MM.1S (cell line): ENCODE measurements at regions not wholly inside any gene's neighbourhood (a gene's known extent, or its start where the extent isn't known, plus 50 kb on each side); places are given as distances from the start of the nearest gene placed in this dataset.

ENCODE experiments used
- DNase-seq: peaks from one replicate; pipeline ENCODE4 v3.0.0-alpha.2; 2015
- H2AFZ ChIP-seq: fragments of 300-600 bp; sonication (generic); 2 replicates; pipeline ENCODE4 v1.6.0; 2016; ENCODE audit warnings: antibody characterized with exemption, low read length
- H3F3A ChIP-seq: fragments of 300-600 bp; sonication (generic); 2 replicates; pipeline ENCODE4 v1.6.1; 2016; ENCODE audit warnings: mild to moderate bottlenecking, antibody characterized with exemption, low read length, moderate library complexity, mixed read lengths; ENCODE audit not compliant: insufficient read depth
- H3K27ac ChIP-seq: fragments of 300-600 bp; sonication (generic); 2 replicates; pipeline ENCODE4 v1.5.1; 2016; ENCODE audit warnings: mild to moderate bottlenecking, low read length
- H3K27me3 ChIP-seq: fragments of 300-600 bp; sonication (generic); replicated peaks from 2 replicates; pipeline ENCODE4 v1.6.0; 2016; ENCODE audit warnings: low read length; ENCODE audit not compliant: insufficient read depth
- H3K36me3 ChIP-seq: fragments of 300-600 bp; sonication (generic); replicated peaks from 2 replicates; pipeline ENCODE4 v1.6.1; 2016; ENCODE audit warnings: mild to moderate bottlenecking, low read length, mixed read lengths; ENCODE audit not compliant: insufficient read depth
- H3K4me1 ChIP-seq: fragments of 300-600 bp; sonication (generic); 2 replicates; pipeline ENCODE4 v1.6.1; 2016; ENCODE audit warnings: low read length, mixed read lengths
- H3K4me2 ChIP-seq: fragments of 300-600 bp; sonication (generic); 2 replicates; pipeline ENCODE4 v1.6.0; 2016; ENCODE audit warnings: low read depth, low read length
- H3K4me3 ChIP-seq: fragments of 300-600 bp; sonication (generic); 2 replicates; pipeline ENCODE4 v1.5.1; 2016; ENCODE audit warnings: low read length, mixed read lengths
- H3K79me2 ChIP-seq: fragments of 300-600 bp; sonication (generic); 2 replicates; pipeline ENCODE4 v1.6.1; 2016; ENCODE audit warnings: mixed run types, low read length, mixed read lengths
- H3K9ac ChIP-seq: fragments of 300-600 bp; sonication (generic); 2 replicates; pipeline ENCODE4 v1.6.1; 2016; ENCODE audit warnings: low read length, mixed read lengths
- H3K9me2 ChIP-seq: fragments of 300-600 bp; sonication (generic); replicated peaks from 2 replicates; pipeline ENCODE4 v1.6.1; 2016; ENCODE audit warnings: mild to moderate bottlenecking, low read length, mixed read lengths; ENCODE audit not compliant: insufficient read depth
- H3K9me3 ChIP-seq: fragments of 300-600 bp; sonication (generic); replicated peaks from 2 replicates; pipeline ENCODE4 v1.6.1; 2016; ENCODE audit warnings: mild to moderate bottlenecking, low read length, mixed read lengths; ENCODE audit not compliant: insufficient read depth
- H4K20me1 ChIP-seq: fragments of 300-600 bp; sonication (generic); 2 replicates; pipeline ENCODE4 v1.6.1; 2016; ENCODE audit warnings: mild to moderate bottlenecking, low read length, moderate library complexity, mixed read lengths; ENCODE audit not compliant: insufficient read depth
- CTCF ChIP-seq: fragments of 300-600 bp; sonication (generic); IDR thresholded peaks from 2 replicates; pipeline ENCODE4 v1.5.1; 2016; ENCODE audit warnings: antibody characterized with exemption, low read length, mixed read lengths
- EZH2 ChIP-seq: fragments of 300-600 bp; sonication (generic); optimal IDR thresholded peaks from 2 replicates; pipeline ENCODE3; 2017; ENCODE audit warnings: low read depth, mild to moderate bottlenecking, antibody characterized with exemption, low read length, mixed read lengths
- EZH2phosphoT487 ChIP-seq: fragments of 300-600 bp; sonication (generic); IDR thresholded peaks from 2 replicates; pipeline ENCODE4 v1.6.1; 2018; ENCODE audit warnings: antibody characterized with exemption, low read length

GRCh38 chr18:42508683-42509296 lies 553.8 kb downstream of the PIK3C3 start:
- Histone ChIP-seq H3K4me3 (no peak overlapping the region), H3K36me3 (no peaks in the 10 kb centered on the region), H3K9ac (no peak overlapping the region), H3K9me3 (no peaks in the 10 kb centered on the region), H3K9me2 (no peaks in the 10 kb centered on the region), H3K27ac (no peak overlapping the region), H3K4me2 (no peak overlapping the region), H2AFZ (no peak overlapping the region), H3K27me3 (no peaks in the 10 kb centered on the region), H3F3A (no peaks in the 10 kb centered on the region), H4K20me1 (no peaks in the 10 kb centered on the region), H3K4me1 (no peaks in the 10 kb centered on the region), H3K79me2 (no peaks in the 10 kb centered on the region)
- no peak for TF ChIP-seq EZH2phosphoT487
- TF ChIP-seq EZH2 = no peak
- TF ChIP-seq CTCF = no peak
- no peak for DNase-seq

DNA sequence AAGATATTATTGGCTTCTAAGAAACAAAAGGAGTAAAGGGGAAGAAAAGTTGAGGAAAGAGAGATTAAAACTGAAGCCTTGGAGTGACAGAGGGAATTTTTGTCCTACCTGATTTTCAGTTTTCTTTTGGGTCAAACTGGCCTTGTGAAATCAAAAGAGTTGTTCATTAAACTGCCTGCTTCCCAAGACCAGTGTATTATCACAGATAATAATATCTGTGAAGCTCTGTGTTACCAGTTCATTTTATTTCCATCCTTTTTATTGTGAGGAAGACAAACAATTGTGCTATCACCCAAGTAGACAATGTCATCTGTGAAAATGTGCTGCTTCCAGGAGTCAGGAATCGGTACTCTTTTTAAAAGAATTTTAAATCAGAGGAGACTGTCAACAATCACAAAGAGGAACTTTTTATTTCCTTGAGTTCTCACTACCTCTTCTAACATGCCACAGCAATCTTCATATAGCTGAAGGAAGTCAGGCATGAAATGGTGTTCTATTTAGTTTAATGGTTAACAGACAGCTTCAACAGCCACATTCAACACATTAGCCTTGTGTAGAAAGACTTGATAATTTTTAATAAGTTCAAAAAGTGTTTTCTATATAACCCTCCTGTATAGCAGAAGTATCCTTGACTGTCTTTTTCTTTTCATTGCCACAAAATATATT lies 554.8 kb downstream of the PIK3C3 start:
- Histone ChIP-seq H4K20me1 (no peaks in the 10 kb centered on the region), H3F3A (no peaks in the 10 kb centered on the region), H3K9ac (no peak overlapping the region), H3K4me1 (no peaks in the 10 kb centered on the region), H3K4me2 (no peak overlapping the region), H3K36me3 (no peaks in the 10 kb centered on the region), H3K79me2 (no peaks in the 10 kb centered on the region), H3K9me2 (no peaks in the 10 kb centered on the region), H3K27me3 (no peaks in the 10 kb centered on the region), H2AFZ (no peak overlapping the region), H3K9me3 (no peaks in the 10 kb centered on the region), H3K27ac (no peak overlapping the region), H3K4me3 (no peak overlapping the region)
- no peak for DNase-seq
- TF ChIP-seq CTCF = no peak
- TF ChIP-seq EZH2 = no peak
- no peak for TF ChIP-seq EZH2phosphoT487

GRCh38 chr18:42510540-42510939 lies 555.5 kb downstream of the PIK3C3 start:
- Histone ChIP-seq H3K4me2 (no peak overlapping the region), H3F3A (no peaks in the 10 kb centered on the region), H3K27me3 (no peaks in the 10 kb centered on the region), H4K20me1 (no peaks in the 10 kb centered on the region), H3K79me2 (no peaks in the 10 kb centered on the region), H3K4me3 (no peak overlapping the region), H3K36me3 (no peaks in the 10 kb centered on the region), H3K4me1 (no peaks in the 10 kb centered on the region), H3K27ac (no peak overlapping the region), H3K9me2 (no peaks in the 10 kb centered on the region), H3K9me3 (no peaks in the 10 kb centered on the region), H3K9ac (no peak overlapping the region), H2AFZ (no peak overlapping the region)
- DNase-seq = no peak
- TF ChIP-seq EZH2phosphoT487 (no peak), CTCF (no peak), EZH2 (no peak)
